Fibroblast of skin of right biceps (primary cell): ENCODE measurements at regions not wholly inside any gene's neighbourhood (a gene's known extent, or its start where the extent isn't known, plus 50 kb on each side); places are given as distances from the start of the nearest gene placed in this dataset.

ENCODE experiments used
- DNase-seq: peaks from one replicate; pipeline ENCODE4 v3.0.0-alpha.2; 2013

DNA sequence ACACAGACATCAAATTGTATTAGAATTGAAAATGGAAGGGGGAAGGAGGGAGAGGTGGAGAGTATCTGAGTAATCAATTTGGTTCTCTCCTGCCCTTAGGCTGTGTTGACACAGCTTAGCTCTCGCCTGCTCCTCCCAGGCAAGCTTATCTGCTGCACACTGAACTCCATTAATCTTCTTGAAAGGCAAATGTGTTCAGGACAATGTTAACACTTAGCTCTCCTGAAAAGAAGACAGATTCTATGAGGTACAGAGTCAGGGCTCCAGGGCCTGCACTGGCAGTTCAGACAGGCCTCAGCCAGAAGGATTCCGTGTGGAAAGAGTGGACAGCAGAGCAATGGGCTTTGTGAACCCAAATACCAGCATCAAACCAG is 430.0 kb upstream of the TNP1 start:
- DNase-seq, result peak; percentile 43

DNA sequence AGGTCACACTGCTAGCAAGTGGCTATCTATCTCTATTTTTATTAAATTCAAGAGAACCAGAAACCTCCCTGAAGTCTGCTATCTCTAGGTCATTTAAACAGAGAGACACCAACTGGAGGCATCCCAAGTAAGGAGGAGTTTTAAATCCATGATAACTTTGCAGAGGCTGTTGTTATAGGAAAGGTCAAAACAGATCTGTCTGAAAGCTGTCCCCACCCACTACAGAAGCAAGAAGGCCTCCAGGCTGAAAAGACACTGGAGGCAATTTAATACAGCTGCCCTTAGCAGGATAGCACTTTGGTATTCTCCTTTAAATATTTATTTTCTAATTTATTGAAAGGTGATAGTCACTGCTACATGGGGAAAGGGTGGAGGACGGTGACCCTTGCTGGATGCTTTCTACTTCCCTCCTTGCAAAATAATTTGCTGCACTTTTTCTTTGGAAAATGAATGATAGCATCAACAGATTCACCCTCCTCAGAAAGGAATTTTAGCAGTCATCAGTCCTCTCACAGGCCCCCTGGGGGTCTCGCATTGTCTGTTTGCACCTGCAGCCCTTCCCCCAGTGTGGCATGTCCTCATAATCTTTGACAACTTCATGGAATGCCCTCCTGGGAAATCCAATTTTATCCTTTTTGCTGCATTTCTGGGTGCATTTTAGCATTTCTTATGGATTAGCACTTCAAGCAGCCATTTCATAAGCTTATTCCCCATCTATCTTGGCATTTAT is 429.5 kb upstream of the TNP1 start:
- no peak for DNase-seq

GRCh38 chr2:217288472-217289063 is 428.7 kb upstream of the TNP1 start:
- DNase-seq, result no peak

DNA sequence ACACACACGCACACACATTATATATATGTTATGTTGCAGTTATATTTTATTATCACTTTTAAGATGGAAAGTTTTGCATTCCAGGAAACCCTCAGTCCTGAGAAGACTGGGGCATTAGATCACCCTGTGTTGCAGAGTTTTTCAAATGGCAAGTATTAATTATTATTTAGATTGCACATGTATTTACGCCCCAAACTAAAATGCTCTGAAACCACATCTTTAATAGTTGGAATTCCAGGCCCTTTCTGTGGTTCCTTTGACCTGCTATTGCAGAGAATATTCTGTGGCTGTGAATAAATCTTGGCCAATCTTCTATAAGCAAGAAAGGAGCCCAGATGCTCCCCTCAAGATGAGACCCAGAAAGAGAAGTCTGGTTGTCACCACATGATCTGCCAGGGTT is 427.0 kb upstream of the TNP1 start:
- peak; percentile 92 for DNase-seq

DNA sequence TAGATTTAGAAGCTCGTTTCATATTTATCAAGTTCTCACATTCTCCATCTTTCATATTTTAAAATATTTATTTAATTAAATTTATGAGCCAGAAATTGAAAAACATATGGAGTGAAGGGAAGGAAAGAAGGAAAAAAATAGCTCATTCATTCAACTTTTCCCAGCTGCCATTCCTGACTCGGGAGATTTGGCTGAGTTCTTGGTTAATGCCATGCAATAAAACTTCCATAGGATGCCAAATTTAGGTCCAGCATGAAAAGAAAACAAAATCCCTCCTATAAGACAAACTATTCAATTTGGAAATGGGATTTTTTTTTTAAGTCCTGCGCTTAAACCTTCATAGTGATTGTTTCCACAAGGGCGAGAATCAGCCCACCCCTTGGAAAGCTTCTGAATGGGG is 426.1 kb upstream of the TNP1 start:
- DNase-seq, result no peak

GRCh38 chr2:217283460-217283859 is 423.6 kb upstream of the TNP1 start:
- peak; percentile 79 for DNase-seq

GRCh38 chr2:217282531-217282930 is 422.7 kb upstream of the TNP1 start:
- DNase-seq, result peak; percentile 69

DNA sequence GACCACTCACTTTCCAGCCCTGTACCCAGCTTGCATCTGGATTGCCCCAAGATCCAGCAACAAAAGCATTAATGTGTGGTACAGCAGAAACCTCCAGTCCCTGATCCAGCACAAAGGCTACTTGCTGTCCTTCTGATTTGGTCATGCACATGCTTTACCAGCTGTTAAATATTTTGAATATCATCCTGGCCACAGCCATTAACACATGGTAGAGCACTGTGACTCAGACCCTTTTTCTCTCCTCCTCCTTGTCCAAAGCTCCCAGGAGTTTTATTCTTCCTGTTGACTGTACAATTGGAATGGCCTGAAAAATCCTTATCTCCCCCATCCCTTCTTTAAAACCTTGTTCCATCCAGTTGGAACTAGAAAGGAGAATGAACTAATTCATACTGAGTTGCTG is 419.7 kb upstream of the TNP1 start:
- DNase-seq, result peak; percentile 98

- peak; percentile 80 for DNase-seq
Measured at GRCh38 chr2:217279140-217279539, 419.3 kb upstream of the TNP1 start.

DNA sequence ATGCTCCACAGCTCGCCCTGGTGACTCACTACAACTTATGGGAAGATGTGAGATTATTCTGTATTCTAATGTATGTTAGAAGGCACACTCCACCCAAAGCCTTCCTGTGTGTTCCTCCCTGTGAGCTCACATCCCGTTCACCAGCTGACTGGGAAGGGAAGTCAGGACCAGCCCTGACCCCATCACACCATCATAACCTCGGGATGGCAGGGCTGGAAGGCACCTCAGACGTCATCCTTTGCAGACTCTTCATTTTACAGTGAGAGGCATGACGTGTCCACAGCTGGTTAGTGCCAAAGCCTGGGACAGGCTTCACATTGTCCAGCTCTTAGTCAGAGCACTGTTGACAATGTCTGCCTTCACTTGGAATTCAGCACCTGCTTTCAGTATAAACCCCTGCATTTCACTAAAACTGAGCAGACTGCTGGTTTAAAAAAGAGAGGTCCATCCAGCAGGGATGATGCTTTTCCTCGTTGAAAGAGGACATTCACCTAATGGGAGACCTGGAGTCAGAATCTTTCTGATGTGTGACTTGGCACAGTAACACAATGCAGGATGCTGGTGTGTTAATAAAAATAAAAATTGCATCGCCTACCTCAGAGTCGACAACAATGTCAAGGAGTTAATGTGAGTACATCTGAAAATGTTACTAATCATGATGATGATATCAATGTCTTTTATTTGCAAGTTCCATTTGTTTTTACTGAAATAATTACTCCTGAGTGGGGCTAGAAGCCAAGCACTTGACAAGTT is 418.0 kb upstream of the TNP1 start:
- DNase-seq, result peak; percentile 95

DNA sequence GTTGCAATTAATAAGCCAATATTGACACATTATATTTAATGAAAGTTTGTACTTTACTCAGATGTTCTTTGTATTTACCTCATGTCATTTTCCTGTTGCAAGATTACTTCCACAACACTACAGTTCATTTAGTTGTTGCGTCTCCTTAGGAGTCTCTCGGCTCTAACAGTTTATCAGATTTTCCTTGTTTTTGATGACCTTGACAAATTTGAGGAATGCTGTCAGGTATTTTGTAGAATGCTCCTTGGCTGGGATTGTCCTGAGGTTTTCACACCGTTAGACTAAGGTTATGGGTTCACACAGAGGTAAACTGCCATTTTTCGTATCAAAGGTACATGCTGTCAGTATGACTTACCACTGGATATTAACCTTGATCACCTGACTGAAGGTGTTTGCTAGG is 416.6 kb upstream of the TNP1 start:
- DNase-seq, result no peak

GRCh38 chr2:217275091-217275490 is 415.2 kb upstream of the TNP1 start:
- no peak for DNase-seq

DNA sequence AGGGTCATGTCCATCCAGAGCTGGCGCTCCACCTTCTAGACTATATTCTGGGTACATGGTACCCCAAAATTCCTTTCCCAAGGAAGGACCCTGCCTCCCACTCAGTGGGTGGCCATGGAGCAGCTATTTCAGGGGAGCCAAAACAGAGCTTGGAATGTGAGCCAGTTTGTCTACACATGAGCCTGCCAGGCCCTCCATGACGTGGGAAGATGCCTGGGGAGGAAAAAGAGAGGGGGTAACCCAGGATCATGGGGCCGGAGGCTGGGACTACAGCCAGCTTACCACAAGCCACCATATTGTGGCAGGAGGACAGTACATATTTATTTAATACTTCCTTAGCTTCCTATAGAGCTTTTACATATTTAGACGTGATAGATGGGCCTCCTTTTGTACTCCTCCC is 414.7 kb upstream of the TNP1 start:
- DNase-seq, result no peak

DNA sequence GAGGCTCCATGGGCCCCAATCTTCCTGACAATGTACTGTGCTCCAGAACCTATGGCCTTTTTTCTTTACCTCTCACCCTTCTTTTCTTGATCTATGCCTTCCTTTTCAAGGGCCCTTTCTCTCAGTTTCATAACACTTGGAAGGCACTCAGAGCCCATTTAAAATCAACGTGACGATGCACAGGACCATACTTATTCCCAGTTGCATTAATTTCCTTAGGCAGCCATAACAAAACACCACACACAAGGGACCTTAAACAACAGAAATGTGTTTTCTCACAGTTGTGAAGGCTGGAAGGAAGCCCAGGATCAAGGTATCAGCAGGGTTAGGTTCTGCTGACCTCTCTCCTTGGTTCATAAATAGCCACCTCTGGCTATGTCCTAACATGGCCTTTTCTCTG is 414.0 kb upstream of the TNP1 start:
- DNase-seq, result no peak

DNA sequence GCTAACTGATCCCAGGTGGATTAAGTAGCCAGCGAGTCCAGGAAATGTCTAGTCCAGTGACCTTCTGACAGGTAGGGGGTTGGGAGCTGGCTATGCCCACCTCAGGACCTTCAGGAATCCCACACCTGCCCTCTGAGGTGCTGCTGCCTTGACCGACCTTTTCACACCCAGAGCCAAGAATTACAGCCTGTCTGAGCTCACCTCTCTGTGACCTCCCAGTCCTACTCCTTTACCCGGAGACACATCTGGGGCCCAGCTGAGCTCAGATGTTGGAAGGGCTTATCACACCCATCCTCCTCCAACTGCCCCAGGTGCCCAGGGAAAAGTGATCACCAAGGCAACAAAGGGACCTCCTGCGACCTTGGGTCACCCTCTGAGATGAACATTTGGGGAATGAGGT is 413.3 kb upstream of the TNP1 start:
- DNase-seq, result no peak

DNA sequence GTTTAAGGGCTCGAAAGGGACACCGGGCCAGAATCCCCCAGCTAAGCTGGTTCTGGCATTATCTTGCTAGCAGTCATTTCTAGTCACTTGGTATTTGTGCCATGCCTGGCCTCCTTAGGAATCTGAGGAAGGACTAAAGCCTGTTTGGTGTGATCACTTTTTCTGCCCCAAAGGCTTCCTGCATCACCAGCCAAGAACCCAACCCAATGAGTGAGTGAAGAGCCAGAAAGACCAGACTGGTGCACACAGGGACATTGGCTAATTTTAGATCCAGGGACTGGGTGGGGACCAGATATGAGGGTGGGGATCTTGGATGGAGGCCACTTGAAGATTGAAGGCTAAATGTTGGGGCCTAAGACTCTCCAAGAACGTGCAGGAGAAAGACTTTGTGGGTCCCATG is 411.9 kb upstream of the TNP1 start:
- DNase-seq, result no peak

- DNase-seq, result peak; percentile 59
Measured at GRCh38 chr2:217270485-217271121, 410.7 kb upstream of the TNP1 start.

DNA sequence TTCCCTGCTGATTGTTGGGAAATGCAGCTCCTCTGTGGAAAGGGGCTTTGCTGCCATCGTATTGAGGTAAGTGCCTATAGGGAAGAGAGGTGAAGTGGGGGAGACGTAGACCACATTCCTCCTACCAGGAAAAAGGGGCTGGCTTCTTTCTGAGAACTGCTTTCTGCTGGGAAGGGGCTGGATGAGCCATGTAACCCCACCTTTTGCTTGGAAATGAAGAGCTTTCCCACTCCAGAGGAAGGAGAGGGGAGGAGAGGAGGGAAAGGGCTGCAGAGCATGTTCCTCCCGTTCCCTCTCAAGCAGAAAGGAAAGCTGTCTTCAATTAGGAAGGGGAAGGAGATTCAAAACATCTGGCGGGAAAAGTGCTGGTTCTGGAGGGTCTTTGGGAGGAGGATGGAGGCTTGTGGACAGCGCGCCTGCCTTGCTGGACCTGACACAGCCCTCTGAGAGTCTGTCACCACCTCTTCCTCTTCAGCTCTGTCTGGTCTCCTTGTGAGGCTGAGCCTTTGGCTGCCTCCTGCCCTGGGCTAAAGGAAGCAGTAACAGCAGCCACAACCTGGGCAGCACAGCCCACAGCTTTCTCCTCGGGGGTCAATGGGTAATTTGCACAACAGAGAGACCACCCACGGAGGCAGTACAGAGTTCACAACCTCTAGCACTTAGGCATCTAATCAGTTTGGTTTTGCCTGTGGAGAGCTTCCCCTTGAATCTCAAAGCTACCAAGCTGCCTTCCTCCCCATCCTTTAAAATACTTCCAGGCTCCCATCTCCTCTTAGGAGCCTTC is 410.0 kb upstream of the TNP1 start:
- peak; percentile 25 for DNase-seq

GRCh38 chr2:217268978-217269377 is 409.1 kb upstream of the TNP1 start:
- DNase-seq, result no peak

GRCh38 chr2:217267758-217268157 is 407.9 kb upstream of the TNP1 start:
- DNase-seq, result no peak

DNA sequence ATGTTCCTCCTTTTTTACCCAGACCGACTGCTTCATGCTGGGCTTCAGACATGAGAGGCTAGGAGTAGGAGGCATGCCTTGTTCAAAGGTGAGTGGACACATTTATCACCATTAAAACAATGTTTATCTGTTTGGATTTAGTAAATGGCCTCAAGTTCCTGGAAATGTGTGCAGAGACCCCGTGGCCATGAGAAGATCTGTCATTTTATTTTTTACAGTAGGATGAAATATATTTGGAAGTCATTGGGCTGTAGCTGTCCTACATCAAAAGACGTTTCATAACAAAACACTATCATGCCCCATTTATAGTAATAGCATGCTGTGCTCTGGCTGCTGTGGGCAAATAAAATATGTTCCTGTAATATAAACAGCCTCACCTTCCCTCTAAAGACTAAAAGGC is 403.9 kb upstream of the TNP1 start:
- DNase-seq, result no peak

- DNase-seq, result no peak
Measured at GRCh38 chr2:217262911-217263310, 403.0 kb upstream of the TNP1 start.

DNA sequence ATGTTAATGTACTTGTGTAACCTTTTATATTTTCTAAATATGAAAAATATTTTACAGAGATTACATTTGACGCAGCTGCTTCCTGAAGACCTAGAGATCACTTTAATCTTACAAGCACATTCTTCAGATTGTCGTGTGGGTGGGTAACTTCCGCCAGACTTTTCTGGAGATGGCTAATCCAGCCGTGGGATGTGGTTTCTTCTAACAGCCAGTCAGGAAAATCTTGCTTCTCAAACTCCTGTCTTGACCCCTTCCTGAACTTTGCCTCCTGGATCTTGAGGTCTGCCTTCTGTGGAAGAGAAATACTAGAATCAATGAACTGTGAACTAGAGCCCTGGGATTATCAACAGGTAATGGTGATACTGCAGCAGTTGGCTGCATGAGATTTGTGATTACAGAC is 401.6 kb upstream of the TNP1 start:
- DNase-seq, result no peak
